Esophagus muscularis mucosa (tissue), 3 donors: ENCODE measurements at regions not wholly inside any gene's neighbourhood (a gene's known extent, or its start where the extent isn't known, plus 50 kb on each side); places are given as distances from the start of the nearest gene placed in this dataset.

ENCODE experiments used
- POLR2A ChIP-seq: fragments of 450-650 bp; IDR thresholded peaks from one replicate; pipeline ENCODE4 v1.6.1; 2017; ENCODE audit warnings: antibody characterized with exemption, moderate library complexity, mild to moderate bottlenecking, low read depth
- POLR2AphosphoS5 ChIP-seq, 2 donors: sonication (generic); formaldehyde crosslinking; IDR thresholded peaks; one replicate each; pipeline ENCODE4 v1.6.1; 2017; ENCODE audit warnings: antibody characterized with exemption in 2 of 2
- TF ChIP-seq, protein P1 (sequence below), 3 experiments: fragments of 200-600 bp in 2 of 3; fragments of 450-650 bp in 1 of 3; sonication (generic) in 2 of 3; IDR thresholded peaks; one replicate each; pipeline ENCODE4 v1.5.1; 2017 to 2019; ENCODE audit warnings: antibody characterized with exemption in 3 of 3, mild to moderate bottlenecking in 2 of 3, moderate library complexity in 1 of 3

DNA sequence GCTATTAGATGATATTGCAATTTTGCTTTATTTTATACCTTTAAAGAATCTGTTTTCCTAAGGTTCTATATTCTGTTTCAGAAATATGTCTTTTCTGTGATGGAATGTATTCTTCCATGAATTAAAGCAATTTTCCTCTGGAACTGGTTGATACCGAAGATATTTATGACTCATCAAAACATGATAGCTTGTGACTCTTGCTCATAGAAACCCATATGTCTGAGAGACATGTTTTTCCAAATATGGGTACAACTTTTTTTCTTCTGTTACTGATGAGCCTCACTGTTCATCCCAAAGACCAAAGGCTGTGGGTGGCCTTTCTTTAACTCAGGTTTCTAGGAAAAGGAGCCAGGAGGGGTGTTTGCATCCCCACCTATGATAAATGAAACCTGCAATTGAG lies 126.1 kb upstream of the PAPPA start:
- TF ChIP-seq POLR2A, result no peak
- TF ChIP-seq, protein P1, sequence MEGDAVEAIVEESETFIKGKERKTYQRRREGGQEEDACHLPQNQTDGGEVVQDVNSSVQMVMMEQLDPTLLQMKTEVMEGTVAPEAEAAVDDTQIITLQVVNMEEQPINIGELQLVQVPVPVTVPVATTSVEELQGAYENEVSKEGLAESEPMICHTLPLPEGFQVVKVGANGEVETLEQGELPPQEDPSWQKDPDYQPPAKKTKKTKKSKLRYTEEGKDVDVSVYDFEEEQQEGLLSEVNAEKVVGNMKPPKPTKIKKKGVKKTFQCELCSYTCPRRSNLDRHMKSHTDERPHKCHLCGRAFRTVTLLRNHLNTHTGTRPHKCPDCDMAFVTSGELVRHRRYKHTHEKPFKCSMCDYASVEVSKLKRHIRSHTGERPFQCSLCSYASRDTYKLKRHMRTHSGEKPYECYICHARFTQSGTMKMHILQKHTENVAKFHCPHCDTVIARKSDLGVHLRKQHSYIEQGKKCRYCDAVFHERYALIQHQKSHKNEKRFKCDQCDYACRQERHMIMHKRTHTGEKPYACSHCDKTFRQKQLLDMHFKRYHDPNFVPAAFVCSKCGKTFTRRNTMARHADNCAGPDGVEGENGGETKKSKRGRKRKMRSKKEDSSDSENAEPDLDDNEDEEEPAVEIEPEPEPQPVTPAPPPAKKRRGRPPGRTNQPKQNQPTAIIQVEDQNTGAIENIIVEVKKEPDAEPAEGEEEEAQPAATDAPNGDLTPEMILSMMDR (IDR thresholded peaks at IDR 0.05), result no peak
- no peak for TF ChIP-seq POLR2AphosphoS5 (IDR thresholded peaks at IDR 0.05)
